H9 (cell line): ENCODE measurements at regions not wholly inside any gene's neighbourhood (a gene's known extent, or its start where the extent isn't known, plus 50 kb on each side); places are given as distances from the start of the nearest gene placed in this dataset.

ENCODE experiments used
- DNase-seq: peaks from one replicate; pipeline ENCODE4 v3.0.0-alpha.2; 2017
- H2AFZ ChIP-seq: one replicate; pipeline ENCODE4 v1.6.1; 2013; ENCODE audit warnings: mild to moderate bottlenecking, low read length, control low read depth, moderate library complexity
- H2AK5ac ChIP-seq: 2 replicates; pipeline ENCODE4 v1.6.1; 2013; ENCODE audit warnings: low read length, control low read depth, mixed read lengths; ENCODE audit not compliant: insufficient read length
- H2BK120ac ChIP-seq: one replicate; pipeline ENCODE4 v1.6.1; 2013; ENCODE audit warnings: low read depth, mild to moderate bottlenecking, low read length, control low read depth, inconsistent platforms; ENCODE audit not compliant: poor library complexity, severe bottlenecking
- H2BK12ac ChIP-seq: 2 replicates; pipeline ENCODE4 v1.6.1; 2013; ENCODE audit warnings: low read length, control low read depth, mixed read lengths, low read depth; ENCODE audit not compliant: insufficient read length
- H2BK15ac ChIP-seq: 2 replicates; pipeline ENCODE4 v1.6.1; 2013; ENCODE audit warnings: low read depth, low read length, control low read depth
- H2BK20ac ChIP-seq: one replicate; pipeline ENCODE4 v1.6.1; 2013; ENCODE audit warnings: low read depth, mild to moderate bottlenecking, low read length, control low read depth, inconsistent platforms; ENCODE audit not compliant: poor library complexity, severe bottlenecking
- H2BK5ac ChIP-seq: 2 replicates; pipeline ENCODE4 v1.6.1; 2013; ENCODE audit warnings: low read length, control low read depth, mixed read lengths; ENCODE audit not compliant: insufficient read length
- H3K14ac ChIP-seq: 2 replicates; pipeline ENCODE4 v1.6.1; 2013; ENCODE audit warnings: low read length, control low read depth; ENCODE audit not compliant: insufficient read depth
- H3K18ac ChIP-seq: 2 replicates; pipeline ENCODE4 v1.6.1; 2013; ENCODE audit warnings: low read depth, mild to moderate bottlenecking, mixed read lengths, low read length, control low read depth; ENCODE audit not compliant: insufficient read length
- H3K23ac ChIP-seq: 2 replicates; pipeline ENCODE4 v1.6.1; 2013; ENCODE audit warnings: low read length, control low read depth, mixed read lengths, low read depth; ENCODE audit not compliant: insufficient read length
- H3K23me2 ChIP-seq: 2 replicates; pipeline ENCODE4 v1.6.1; 2013; ENCODE audit warnings: low read depth, mild to moderate bottlenecking, mixed read lengths, low read length, control low read depth; ENCODE audit not compliant: insufficient read length, poor library complexity, severe bottlenecking
- H3K27ac ChIP-seq: 2 replicates; pipeline ENCODE4 v1.5.1; 2013; ENCODE audit warnings: low read length, control low read depth, mixed read lengths, low read depth; ENCODE audit not compliant: insufficient read length
- H3K27me3 ChIP-seq: 2 replicates; pipeline ENCODE4 v1.6.1; 2013; ENCODE audit warnings: low read length, control low read depth, inconsistent platforms; ENCODE audit not compliant: insufficient read depth
- H3K4ac ChIP-seq: 2 replicates; pipeline ENCODE4 v1.6.1; 2013; ENCODE audit warnings: low read depth, mild to moderate bottlenecking, control low read depth, inconsistent platforms, low read length, moderate library complexity
- H3K4me1 ChIP-seq: 2 replicates; pipeline ENCODE4 v1.6.1; 2013; ENCODE audit warnings: low read length, control low read depth, inconsistent platforms; ENCODE audit not compliant: insufficient read depth
- H3K4me2 ChIP-seq: 2 replicates; pipeline ENCODE4 v1.6.1; 2013; ENCODE audit warnings: low read length, control low read depth, mixed read lengths; ENCODE audit not compliant: insufficient read length, insufficient read depth
- H3K56ac ChIP-seq: 2 replicates; pipeline ENCODE4 v1.6.1; 2013; ENCODE audit warnings: low read depth, mild to moderate bottlenecking, mixed read lengths, low read length, control low read depth; ENCODE audit not compliant: insufficient read length
- H3K79me1 ChIP-seq: 2 replicates; pipeline ENCODE4 v1.6.1; 2013; ENCODE audit warnings: low read depth, mild to moderate bottlenecking, moderate library complexity, low read length, control low read depth, inconsistent platforms; ENCODE audit not compliant: insufficient read depth, poor library complexity, severe bottlenecking
- H3K79me2 ChIP-seq: 2 replicates; pipeline ENCODE4 v1.6.1; 2013; ENCODE audit warnings: low read length, control low read depth, inconsistent platforms; ENCODE audit not compliant: insufficient read depth
- H3K9ac ChIP-seq: 2 replicates; pipeline ENCODE4 v1.6.1; 2013; ENCODE audit warnings: low read length, control low read depth, mixed read lengths; ENCODE audit not compliant: insufficient read length; ENCODE audit errors: extremely low read depth
- H3K9me3 ChIP-seq: one replicate; pipeline ENCODE4 v1.6.1; 2013; ENCODE audit warnings: low read depth, low read length, inconsistent platforms; ENCODE audit not compliant: control insufficient read depth
- H3T11ph ChIP-seq: one replicate; pipeline ENCODE4 v1.6.1; 2013; ENCODE audit warnings: mild to moderate bottlenecking, low read length, control low read depth, inconsistent platforms
- H4K20me1 ChIP-seq: one replicate; pipeline ENCODE4 v1.6.1; 2013; ENCODE audit not compliant: control insufficient read depth, insufficient read length, insufficient read depth
- H4K5ac ChIP-seq: 2 replicates; pipeline ENCODE4 v1.6.1; 2013; ENCODE audit warnings: low read depth, mild to moderate bottlenecking, mixed read lengths, low read length, control low read depth; ENCODE audit not compliant: insufficient read length
- H4K8ac ChIP-seq: replicated peaks from 2 replicates; pipeline ENCODE4 v1.6.1; 2013; ENCODE audit warnings: low read length, control low read depth, mixed read lengths, low read depth; ENCODE audit not compliant: insufficient read length
- H4K91ac ChIP-seq: 2 replicates; pipeline ENCODE4 v1.6.1; 2013; ENCODE audit warnings: low read depth, mild to moderate bottlenecking, moderate library complexity, mixed read lengths, low read length, control low read depth; ENCODE audit not compliant: insufficient read length
- H3K27ac Mint-ChIP-seq, 3 experiments: 2 replicates in 2 of 3; 3 replicates in 1 of 3; pipeline ENCODE4 v1.8.0; 2020 to 2021; ENCODE audit warnings: mixed read lengths in 3 of 3, mild to moderate bottlenecking in 1 of 3, moderate library complexity in 1 of 3
- H3K27me3 Mint-ChIP-seq: 2 replicates; pipeline ENCODE4 v1.8.0; 2021; ENCODE audit warnings: low read depth, mild to moderate bottlenecking, moderate library complexity, mixed read lengths
- H3K36me3 Mint-ChIP-seq, 3 experiments: 2 replicates in 2 of 3; 3 replicates in 1 of 3; pipeline ENCODE4 v1.8.0; 2020 to 2021; ENCODE audit warnings: low read depth in 3 of 3, mixed read lengths in 3 of 3; ENCODE audit not compliant: insufficient read depth in 1 of 3
- H3K4me1 Mint-ChIP-seq, 2 experiments: 2 replicates each; pipeline ENCODE4 v1.8.0; 2020; ENCODE audit warnings: mixed read lengths in 2 of 2
- H3K4me3 Mint-ChIP-seq, 2 experiments: 2 replicates in 1 of 2; 3 replicates in 1 of 2; pipeline ENCODE4 v1.8.0; 2020 to 2021; ENCODE audit warnings: mild to moderate bottlenecking in 2 of 2, mixed read lengths in 2 of 2, moderate library complexity in 1 of 2
- H3K9me3 Mint-ChIP-seq, 2 experiments: 2 replicates in 1 of 2; 3 replicates in 1 of 2; pipeline ENCODE4 v1.8.0; 2020; ENCODE audit warnings: mild to moderate bottlenecking in 2 of 2, mixed read lengths in 2 of 2, moderate library complexity in 1 of 2
- WGBS: extraction: QIAGEN DNeasy Blood & Tissue Kit; methylation state at CpG from one replicate; pipeline ENCODE4 v1.1.7; 2013; ENCODE audit warnings: missing lambda C conversion rate, low lambda C conversion rate, mixed read lengths; ENCODE audit not compliant: insufficient read length; ENCODE audit errors: extremely low coverage; 5-methylcytosine and 5-hydroxymethylcytosine counted together
- TF ChIP-seq, protein P1 (sequence below): fragments of 200-600 bp; sonication (generic); conservative IDR thresholded peaks from 3 replicates; pipeline ENCODE4 v1.8.0; 2021; ENCODE audit warnings: antibody characterized with exemption, mild to moderate bottlenecking

- Histone ChIP-seq H3K79me1 (no peaks in the 10 kb centered on the region), H3K4me1 (no peaks in the 10 kb centered on the region), H3K4me2 (no peak overlapping the region), H3K23me2 (no peaks in the 10 kb centered on the region), H3K14ac (no peak overlapping the region), H2BK120ac (no peak overlapping the region), H2AFZ (no peak overlapping the region), H3K18ac (no peak overlapping the region), H3K23ac (no peak overlapping the region), H3K56ac (no peak overlapping the region), H4K5ac (no peak overlapping the region), H2BK15ac (no peak overlapping the region), H3K9me3 (no peaks in the 10 kb centered on the region), H3K79me2 (no peaks in the 10 kb centered on the region), H2AK5ac (no peak overlapping the region), H2BK20ac (no peak overlapping the region), H3K9ac (no peak overlapping the region), H3K27ac (no peak overlapping the region), H4K91ac (no peak overlapping the region), H4K8ac (no peak overlapping the region), H4K20me1 (no peaks in the 10 kb centered on the region), H2BK12ac (no peak overlapping the region), H3K27me3 (no peaks in the 10 kb centered on the region), H3T11ph (no peak overlapping the region), H2BK5ac (no peak overlapping the region), H3K4ac (no peak overlapping the region)
- DNase-seq: no peak
- H3K9me3 Mint-ChIP-seq: no peaks in the 10 kb centered on the region
- TF ChIP-seq, protein P1, sequence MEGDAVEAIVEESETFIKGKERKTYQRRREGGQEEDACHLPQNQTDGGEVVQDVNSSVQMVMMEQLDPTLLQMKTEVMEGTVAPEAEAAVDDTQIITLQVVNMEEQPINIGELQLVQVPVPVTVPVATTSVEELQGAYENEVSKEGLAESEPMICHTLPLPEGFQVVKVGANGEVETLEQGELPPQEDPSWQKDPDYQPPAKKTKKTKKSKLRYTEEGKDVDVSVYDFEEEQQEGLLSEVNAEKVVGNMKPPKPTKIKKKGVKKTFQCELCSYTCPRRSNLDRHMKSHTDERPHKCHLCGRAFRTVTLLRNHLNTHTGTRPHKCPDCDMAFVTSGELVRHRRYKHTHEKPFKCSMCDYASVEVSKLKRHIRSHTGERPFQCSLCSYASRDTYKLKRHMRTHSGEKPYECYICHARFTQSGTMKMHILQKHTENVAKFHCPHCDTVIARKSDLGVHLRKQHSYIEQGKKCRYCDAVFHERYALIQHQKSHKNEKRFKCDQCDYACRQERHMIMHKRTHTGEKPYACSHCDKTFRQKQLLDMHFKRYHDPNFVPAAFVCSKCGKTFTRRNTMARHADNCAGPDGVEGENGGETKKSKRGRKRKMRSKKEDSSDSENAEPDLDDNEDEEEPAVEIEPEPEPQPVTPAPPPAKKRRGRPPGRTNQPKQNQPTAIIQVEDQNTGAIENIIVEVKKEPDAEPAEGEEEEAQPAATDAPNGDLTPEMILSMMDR: no peak
- H3K27me3 Mint-ChIP-seq: no peaks in the 10 kb centered on the region
- no CpG with 5 or more reads among the region's 3 CpGs for WGBS
- H3K36me3 Mint-ChIP-seq: no peaks in the 10 kb centered on the region
- H3K27ac Mint-ChIP-seq: no peak overlapping the region
- H3K4me1 Mint-ChIP-seq: no peaks in the 10 kb centered on the region
- no peak overlapping the region for H3K4me3 Mint-ChIP-seq
These were observed 58.6 kb upstream of the CAMK2D start for GRCh38 chr4:113820108-113820507.
